ENCODE measurements at regions not wholly inside any gene's neighbourhood (a gene's known extent, or its start where the extent isn't known, plus 50 kb on each side); places are given as distances from the start of the nearest gene placed in this dataset.

- no peak for TF ChIP-seq KDM1A (IDR thresholded peaks at IDR 0.05; ENCODE audit: borderline replicate concordance)
- TF ChIP-seq BHLHE40 (IDR thresholded peaks at IDR 0.05; ENCODE audit: borderline replicate concordance in 1 of 2, low read depth in 2 of 2, low read length in 1 of 2), result peak in 1 of 2 experiments; percentile 4; a peak in 1 of 4 replicates
- TF ChIP-seq, protein P1, sequence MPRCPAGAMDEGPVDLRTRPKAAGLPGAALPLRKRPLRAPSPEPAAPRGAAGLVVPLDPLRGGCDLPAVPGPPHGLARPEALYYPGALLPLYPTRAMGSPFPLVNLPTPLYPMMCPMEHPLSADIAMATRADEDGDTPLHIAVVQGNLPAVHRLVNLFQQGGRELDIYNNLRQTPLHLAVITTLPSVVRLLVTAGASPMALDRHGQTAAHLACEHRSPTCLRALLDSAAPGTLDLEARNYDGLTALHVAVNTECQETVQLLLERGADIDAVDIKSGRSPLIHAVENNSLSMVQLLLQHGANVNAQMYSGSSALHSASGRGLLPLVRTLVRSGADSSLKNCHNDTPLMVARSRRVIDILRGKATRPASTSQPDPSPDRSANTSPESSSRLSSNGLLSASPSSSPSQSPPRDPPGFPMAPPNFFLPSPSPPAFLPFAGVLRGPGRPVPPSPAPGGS (IDR thresholded peaks at IDR 0.05; ENCODE audit: borderline replicate concordance, insufficient read depth, low read depth, low read length, poor library complexity, severe bottlenecking), result no peak
- no peak for TF ChIP-seq ZNF384 (IDR thresholded peaks at IDR 0.05; ENCODE audit: borderline replicate concordance, low read depth, low read length)
- TF ChIP-seq MTA2 (IDR thresholded peaks at IDR 0.05; ENCODE audit: low read depth), result peak; percentile 40; the same call in 1 of the 2 replicates
- peak; percentile 41; the same call in 1 of the 2 replicates for TF ChIP-seq RAD51 (IDR thresholded peaks at IDR 0.05)
- no peak for TF ChIP-seq TCF7 (IDR thresholded peaks at IDR 0.05; ENCODE audit: borderline replicate concordance)
- no peak for TF ChIP-seq MAX (IDR thresholded peaks at IDR 0.05; ENCODE audit: low read depth, low read length)
- no peak for TF ChIP-seq JUND (IDR thresholded peaks at IDR 0.05; ENCODE audit: low read depth, low read length)
- TF ChIP-seq IKZF2 (IDR thresholded peaks at IDR 0.05), result peak; percentile 39 to 40; a peak in 2 of 4 replicates
- peak; percentile 38; the same call in 1 of the 2 replicates for TF ChIP-seq RELB (IDR thresholded peaks at IDR 0.05; ENCODE audit: low read depth)
- TF ChIP-seq NFIC (IDR thresholded peaks at IDR 0.05; ENCODE audit: low read depth, low read length), result peak; percentile 24; the same call in 1 of the 2 replicates
- no peak for TF ChIP-seq TCF12 (IDR thresholded peaks at IDR 0.05; ENCODE audit: low read depth, low read length)
- peak; percentile 32; the same call in 1 of the 2 replicates for TF ChIP-seq NR2F1 (conservative IDR thresholded peaks at IDR 0.05)
- 0 out of 2 replicates have a peak, but pooled peaks have one; percentile 58 for TF ChIP-seq DPF2 (IDR thresholded peaks at IDR 0.05)
- no peak for TF ChIP-seq SMC3 (IDR thresholded peaks at IDR 0.05; ENCODE audit: borderline replicate concordance, low read length)
- no peak for TF ChIP-seq BACH1 (IDR thresholded peaks at IDR 0.05; ENCODE audit: borderline replicate concordance)
- no peak for TF ChIP-seq SP1 (IDR thresholded peaks at IDR 0.05; ENCODE audit: low read depth, low read length)
- no peak; the same call in 1 of the 2 replicates for TF ChIP-seq SPI1 (IDR thresholded peaks at IDR 0.05; ENCODE audit: borderline replicate concordance, insufficient read depth, low read depth, low read length)
- no peak overlapping the region for H3K9ac ChIP-seq (ENCODE audit: control insufficient read depth, insufficient read depth, low read length)
- 0 out of 2 replicates have a peak, but pooled peaks cover 3% of the 10 kb centered on the region for H3K4me1 ChIP-seq (ENCODE audit: control insufficient read depth, insufficient read depth, low read length)
- H3K36me3 ChIP-seq (ENCODE audit: control insufficient read depth in 2 of 2, insufficient read depth in 2 of 2, low read length in 1 of 2), result no peaks in the 10 kb centered on the region
- H3K4me2 ChIP-seq (ENCODE audit: control insufficient read depth, insufficient read depth), result no peak overlapping the region
- intact Hi-C loops (cut with micrococcal nuclease; ENCODE audit: unreplicated experiment), result loop anchor here (1.0 kb wide), 1 partner anchor 174 kb away; no protein-coding TSS in a partner anchor
- DNase-seq (ENCODE audit: low read depth, low spot score) (peak; percentile 15), FAIRE-seq (peak; percentile 44), ATAC-seq (peak; percentile 80)
- SMC1A ChIA-PET (ENCODE audit: uncharacterized antibody, unreplicated experiment), result interaction anchor here (0.6 to 1.6 kb wide), 4 partner anchors 9 to 533 kb away, joined by 3 to 4 read pairs (median 4); no protein-coding TSS in a partner anchor
- WGBS (ENCODE audit: insufficient coverage, insufficient replicate concordance, low lambda C conversion rate, missing lambda C conversion rate), result 4% methylated on average over 1 of the region's 1 CpG
- no peaks in the 10 kb centered on the region for H3K79me2 ChIP-seq (ENCODE audit: control insufficient read depth, insufficient read depth, low read length)
- in situ Hi-C loops (cut with MboI), result no loop called here
- CTCF ChIA-PET, result no interaction called here
- BruUV-seq (replicated peaks), result no TSS peak
- H3K9me3 ChIP-seq (replicated peaks; ENCODE audit: control insufficient read depth, insufficient read depth, low read length), result no peaks in the 10 kb centered on the region; the same call in 2 of the 3 replicates
- H3K4me3 ChIP-seq, result no peak overlapping the region
- RAD21 ChIA-PET (ENCODE audit: unreplicated experiment), result interaction anchor here (0.7 kb wide), 1 partner anchor 121 kb away, joined by 4 read pairs; no protein-coding TSS in a partner anchor
- H3K27me3 ChIP-seq (replicated peaks in 1 of 2; ENCODE audit: control insufficient read depth in 2 of 2, insufficient read depth in 2 of 2, low read length in 1 of 2), result no peaks in the 10 kb centered on the region
- POLR2A ChIA-PET, result interaction anchor here (0.9 kb wide), 1 partner anchor 286 kb away, joined by 3 read pairs; no protein-coding TSS in a partner anchor
- H3K27ac ChIP-seq (ENCODE audit: control insufficient read depth, insufficient read depth), result 0 out of 2 replicates have a peak overlapping the region, but pooled peaks have one; percentile 33
- no peak overlapping the region for H2AFZ ChIP-seq (ENCODE audit: control insufficient read depth, low read depth, low read length)
- no peaks in the 10 kb centered on the region for H4K20me1 ChIP-seq (ENCODE audit: control insufficient read depth, insufficient read depth)
These were observed 343.2 kb downstream of the FRK start for GRCh38 chr6:115717472-115717871.
